Right lobe of liver (tissue), 6 donors: ENCODE measurements at regions not wholly inside any gene's neighbourhood (a gene's known extent, or its start where the extent isn't known, plus 50 kb on each side); places are given as distances from the start of the nearest gene placed in this dataset.
"Not testable (repeated sequence)": the region's sequence is repeated elsewhere in the genome, so short reads cannot be mapped to it uniquely, and the experiment has no call there.

Experiments used
- ATAC-seq, 4 donors: fragments of 200-7000 bp; cut with Tn5 transposase; one replicate each; pipeline ENCODE4 v1.9.1; 2020; ENCODE audit warnings: mild to moderate bottlenecking in 4 of 4, moderate library complexity in 4 of 4
- DNase-seq, 3 donors: peaks; one replicate each; pipeline ENCODE4 v3.0.0-alpha.2; 2020
- H3K27ac ChIP-seq, 3 donors: fragments of 200-600 bp; one replicate each; pipeline ENCODE4 v1.8.0; 2022
- H3K27me3 ChIP-seq, 2 donors: fragments of 200-600 bp; one replicate each; pipeline ENCODE4 v1.8.0; 2022
- H3K36me3 ChIP-seq, 4 donors: fragments of 200-600 bp; sonication (generic) in 1 of 4; one replicate each; pipeline versions ENCODE4 v1.5.1 to v1.8.0; 2017 to 2022; ENCODE audit warnings: control low read depth in 1 of 4
- H3K4me1 ChIP-seq, 4 donors: fragments of 200-600 bp; sonication (generic) in 1 of 4; one replicate each; pipeline versions ENCODE4 v1.5.1 to v1.8.0; 2017 to 2022; ENCODE audit warnings: control low read depth in 1 of 4
- H3K4me3 ChIP-seq, 3 donors: fragments of 200-600 bp; one replicate each; pipeline ENCODE4 v1.8.0; 2022
- H3K9me3 ChIP-seq, 4 donors: fragments of 200-600 bp; sonication (generic) in 1 of 4; one replicate each; pipeline versions ENCODE4 v1.5.1 to v1.8.0; 2017 to 2022; ENCODE audit warnings: control low read depth in 1 of 4
- CTCF ChIP-seq, 4 donors: fragments of 200-600 bp in 3 of 4; fragments of 450-650 bp in 1 of 4; IDR thresholded peaks; one replicate each; pipeline versions ENCODE4 v1.5.1 to v1.8.0; 2016 to 2022; ENCODE audit warnings: antibody characterized with exemption in 4 of 4, mild to moderate bottlenecking in 2 of 4
- POLR2A ChIP-seq: fragments of 450-650 bp; IDR thresholded peaks from one replicate; pipeline ENCODE4 v1.6.1; 2017; ENCODE audit warnings: antibody characterized with exemption, mild to moderate bottlenecking
- WGBS: methylation state at CpG from one replicate; pipeline ENCODE4 v1.1.6; 2018; ENCODE audit warnings: low coverage, low lambda C conversion rate; ENCODE audit not compliant: insufficient coverage; ENCODE audit errors: missing lambda C conversion rate; 5-methylcytosine and 5-hydroxymethylcytosine counted together
- intact Hi-C, 2 donors: fragments of 100-400 bp; cut with DNase I; formaldehyde crosslinking; loops; one replicate each; pipeline versions ENCODE4 v1.11.2 to v1.14.1; 2022
- donor health status: DM: no; HTN: yes; CAD: no.
- donor health status: DM: no; HTN: no; CAD: no.
- donor health status: DM: no; HTN: no; CAD: no.
- donor health status: DM: no; HTN: yes; CAD: no.
- donor health status: DM: no; HTN: yes; CAD: no.

- Histone ChIP-seq H3K27me3 (no peaks in the 10 kb centered on the region), H3K27ac (no peak overlapping the region), H3K4me3 (no peak overlapping the region), H3K36me3 (no peaks in the 10 kb centered on the region), H3K9me3 (no peaks in the 10 kb centered on the region), H3K4me1 (no peaks in the 10 kb centered on the region)
- 28% methylated on average over 5 of the region's 5 CpGs for WGBS
- no peak for ATAC-seq
- TF ChIP-seq POLR2A (no peak), CTCF (IDR thresholded peaks at IDR 0.05) (no peak)
- DNase-seq: no peak
- intact Hi-C loops: no loop called here
Measured at GRCh38 chr16:5756969-5757368, 659.4 kb upstream of the EEF2KMT start.

- TF ChIP-seq CTCF (IDR thresholded peaks at IDR 0.05): no peak
- TF ChIP-seq POLR2A: no peak
- no peak overlapping the region for H3K4me3 ChIP-seq
- ATAC-seq (no peak), DNase-seq (no peak)
- no peak overlapping the region for H3K27ac ChIP-seq
- intact Hi-C loops: no loop called here
- H3K36me3 ChIP-seq: no peaks in the 10 kb centered on the region
- H3K9me3 ChIP-seq: no peaks in the 10 kb centered on the region
- H3K27me3 ChIP-seq: no peaks in the 10 kb centered on the region
- H3K4me1 ChIP-seq: no peaks in the 10 kb centered on the region
- WGBS: 50% methylated on average over 7 of the region's 7 CpGs
Measured at GRCh38 chr16:5753381-5753780, 655.8 kb upstream of the EEF2KMT start.

GRCh38 chr16:5751216-5751615, 653.6 kb upstream of the EEF2KMT start:
- intact Hi-C loops: no loop called here
- no peak for TF ChIP-seq CTCF (IDR thresholded peaks at IDR 0.05)
- no peak for TF ChIP-seq POLR2A
- no peaks in the 10 kb centered on the region for H3K4me1 ChIP-seq
- no peak overlapping the region for H3K27ac ChIP-seq
- H3K9me3 ChIP-seq: no peaks in the 10 kb centered on the region
- ATAC-seq (no peak), DNase-seq (no peak)
- H3K27me3 ChIP-seq: no peaks in the 10 kb centered on the region
- no peaks in the 10 kb centered on the region for H3K36me3 ChIP-seq
- H3K4me3 ChIP-seq: no peak overlapping the region
- 60% methylated on average over 4 of the region's 4 CpGs for WGBS

GRCh38 chr16:5750439-5750838, 652.8 kb upstream of the EEF2KMT start:
- WGBS: 0% methylated on average over 6 of the region's 11 CpGs
- ATAC-seq, DNase-seq, intact Hi-C loops, H3K27ac ChIP-seq, H3K4me3 ChIP-seq, H3K9me3 ChIP-seq, H3K4me1 ChIP-seq, H3K27me3 ChIP-seq, H3K36me3 ChIP-seq: not testable (repeated sequence)

GRCh38 chr16:5738586-5738985, 641.0 kb upstream of the EEF2KMT start:
- Histone ChIP-seq H3K9me3 (no peaks in the 10 kb centered on the region), H3K4me3 (no peak overlapping the region), H3K27ac (no peak overlapping the region), H3K4me1 (no peaks in the 10 kb centered on the region), H3K36me3 (no peaks in the 10 kb centered on the region), H3K27me3 (no peaks in the 10 kb centered on the region)
- intact Hi-C loops: no loop called here
- DNase-seq (no peak), ATAC-seq (no peak)
- 0% methylated on average over 1 of the region's 1 CpG for WGBS
- TF ChIP-seq CTCF (IDR thresholded peaks at IDR 0.05) (no peak), POLR2A (no peak)
